Epithelial cell of esophagus (primary cell): ENCODE measurements at regions not wholly inside any gene's neighbourhood (a gene's known extent, or its start where the extent isn't known, plus 50 kb on each side); places are given as distances from the start of the nearest gene placed in this dataset.

Experiments used
- DNase-seq: peaks from one replicate; pipeline ENCODE4 v3.0.0; 2010; ENCODE audit warnings: low read depth
- H3K4me3 ChIP-seq: 2 replicates; pipeline ENCODE4 v1.5.1; 2011; ENCODE audit warnings: mild to moderate bottlenecking, low read length, control low read depth
- CTCF ChIP-seq: IDR thresholded peaks from 2 replicates; pipeline ENCODE4 v1.5.1; 2011; ENCODE audit warnings: low read depth, mild to moderate bottlenecking, low read length, control low read depth, inconsistent platforms; ENCODE audit not compliant: insufficient read depth; ENCODE audit errors: missing control alignments

- no peak overlapping the region for H3K4me3 ChIP-seq
- DNase-seq = no peak
- no peak for TF ChIP-seq CTCF
Measured at GRCh38 chr22:27552176-27552575, 249.4 kb downstream of the MN1 start.

- no peak overlapping the region for H3K4me3 ChIP-seq
- no peak for TF ChIP-seq CTCF
- DNase-seq = no peak
Measured at GRCh38 chr22:27552863-27553262, 248.7 kb downstream of the MN1 start.

GRCh38 chr22:27554106-27554811, 247.3 kb downstream of the MN1 start:
- peak; percentile 85 for DNase-seq
- H3K4me3 ChIP-seq = no peak overlapping the region
- no peak for TF ChIP-seq CTCF

GRCh38 chr22:27554841-27555456, 246.6 kb downstream of the MN1 start:
- no peak for TF ChIP-seq CTCF
- no peak overlapping the region for H3K4me3 ChIP-seq
- peak; percentile 56 for DNase-seq

GRCh38 chr22:27556371-27556770, 245.2 kb downstream of the MN1 start:
- TF ChIP-seq CTCF = no peak
- no peak overlapping the region for H3K4me3 ChIP-seq
- no peak for DNase-seq

GRCh38 chr22:27557286-27558008, 244.1 kb downstream of the MN1 start:
- DNase-seq = no peak
- TF ChIP-seq CTCF = no peak
- no peak overlapping the region for H3K4me3 ChIP-seq
